Testis (tissue), 2 donors: ENCODE measurements at regions not wholly inside any gene's neighbourhood (a gene's known extent, or its start where the extent isn't known, plus 50 kb on each side); places are given as distances from the start of the nearest gene placed in this dataset.

Source experiments
- DNase-seq: peaks from one replicate; pipeline ENCODE4 v3.0.0-alpha.2; 2019
- H3K27ac ChIP-seq, 2 donors: fragments of 200-600 bp; sonication (generic); one replicate each; pipeline ENCODE4 v1.5.1; 2019
- H3K27me3 ChIP-seq: fragments of 200-600 bp; sonication (generic); one replicate; pipeline ENCODE4 v1.5.1; 2019
- H3K36me3 ChIP-seq: fragments of 200-600 bp; sonication (generic); one replicate; pipeline ENCODE4 v1.5.1; 2017; ENCODE audit warnings: low read depth; ENCODE audit errors: missing control alignments
- H3K4me1 ChIP-seq: fragments of 200-600 bp; sonication (generic); one replicate; pipeline ENCODE4 v1.5.1; 2019
- H3K4me3 ChIP-seq, 2 donors: fragments of 200-600 bp; sonication (generic); one replicate each; pipeline ENCODE4 v1.5.1; 2017 to 2019
- H3K9me3 ChIP-seq: fragments of 200-600 bp; sonication (generic); one replicate; pipeline ENCODE4 v1.5.1; 2017
- POLR2A ChIP-seq: fragments of 450-650 bp; IDR thresholded peaks from one replicate; pipeline ENCODE4 v1.6.1; 2017; ENCODE audit warnings: antibody characterized with exemption, mild to moderate bottlenecking, moderate library complexity
- WGBS, 2 donors: methylation state at CpG; one replicate each; pipeline ENCODE4 v1.1.5; 2018; 5-methylcytosine and 5-hydroxymethylcytosine counted together
- intact Hi-C: fragments of 100-400 bp; cut with DNase I; formaldehyde crosslinking; loops from one replicate; pipeline ENCODE4 v1.15.1; 2023; ENCODE audit warnings: low total_unique reads
- TF ChIP-seq, protein P1 (sequence below), 3 experiments: fragments of 450-650 bp in 2 of 3; fragments of 200-600 bp in 1 of 3; sonication (generic) in 1 of 3; IDR thresholded peaks; one replicate each; pipeline ENCODE4 v1.5.1; 2016 to 2019; ENCODE audit warnings: antibody characterized with exemption in 3 of 3, mild to moderate bottlenecking in 2 of 3, moderate library complexity in 1 of 3

DNA sequence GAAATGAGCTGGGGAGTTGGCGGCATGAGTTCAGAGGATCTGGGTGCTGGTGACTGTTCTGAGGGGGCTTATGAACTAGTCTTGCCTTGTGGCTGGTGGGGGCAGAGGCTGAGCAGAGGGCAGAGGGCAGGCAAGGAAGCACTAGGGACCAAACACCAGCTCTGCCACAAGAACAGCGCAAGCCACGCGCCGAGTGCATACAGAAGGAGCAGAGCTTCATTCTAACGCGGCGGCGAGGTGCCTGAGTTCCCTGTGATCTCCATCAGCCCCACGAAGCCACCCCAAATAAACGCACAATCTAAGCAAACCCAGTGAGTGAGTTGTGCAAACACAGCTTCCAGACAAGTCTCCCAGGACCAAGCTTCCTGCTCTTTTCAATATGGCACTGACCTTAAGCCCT lies 110.6 kb upstream of the ALDH1B1 start:
- DNase-seq = no peak
- H3K4me3 ChIP-seq = no peak overlapping the region
- 79 to 90% methylated on average over 8 to 11 of the region's 11 CpGs for WGBS, 2 donors
- H3K9me3 ChIP-seq = no peaks in the 10 kb centered on the region
- intact Hi-C loops = no loop called here
- no peaks in the 10 kb centered on the region for H3K36me3 ChIP-seq
- no peak for TF ChIP-seq POLR2A
- TF ChIP-seq, protein P1, sequence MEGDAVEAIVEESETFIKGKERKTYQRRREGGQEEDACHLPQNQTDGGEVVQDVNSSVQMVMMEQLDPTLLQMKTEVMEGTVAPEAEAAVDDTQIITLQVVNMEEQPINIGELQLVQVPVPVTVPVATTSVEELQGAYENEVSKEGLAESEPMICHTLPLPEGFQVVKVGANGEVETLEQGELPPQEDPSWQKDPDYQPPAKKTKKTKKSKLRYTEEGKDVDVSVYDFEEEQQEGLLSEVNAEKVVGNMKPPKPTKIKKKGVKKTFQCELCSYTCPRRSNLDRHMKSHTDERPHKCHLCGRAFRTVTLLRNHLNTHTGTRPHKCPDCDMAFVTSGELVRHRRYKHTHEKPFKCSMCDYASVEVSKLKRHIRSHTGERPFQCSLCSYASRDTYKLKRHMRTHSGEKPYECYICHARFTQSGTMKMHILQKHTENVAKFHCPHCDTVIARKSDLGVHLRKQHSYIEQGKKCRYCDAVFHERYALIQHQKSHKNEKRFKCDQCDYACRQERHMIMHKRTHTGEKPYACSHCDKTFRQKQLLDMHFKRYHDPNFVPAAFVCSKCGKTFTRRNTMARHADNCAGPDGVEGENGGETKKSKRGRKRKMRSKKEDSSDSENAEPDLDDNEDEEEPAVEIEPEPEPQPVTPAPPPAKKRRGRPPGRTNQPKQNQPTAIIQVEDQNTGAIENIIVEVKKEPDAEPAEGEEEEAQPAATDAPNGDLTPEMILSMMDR (IDR thresholded peaks at IDR 0.05) = no peak
- no peaks in the 10 kb centered on the region for H3K27me3 ChIP-seq
- no peak overlapping the region for H3K27ac ChIP-seq
- no peaks in the 10 kb centered on the region for H3K4me1 ChIP-seq

DNA sequence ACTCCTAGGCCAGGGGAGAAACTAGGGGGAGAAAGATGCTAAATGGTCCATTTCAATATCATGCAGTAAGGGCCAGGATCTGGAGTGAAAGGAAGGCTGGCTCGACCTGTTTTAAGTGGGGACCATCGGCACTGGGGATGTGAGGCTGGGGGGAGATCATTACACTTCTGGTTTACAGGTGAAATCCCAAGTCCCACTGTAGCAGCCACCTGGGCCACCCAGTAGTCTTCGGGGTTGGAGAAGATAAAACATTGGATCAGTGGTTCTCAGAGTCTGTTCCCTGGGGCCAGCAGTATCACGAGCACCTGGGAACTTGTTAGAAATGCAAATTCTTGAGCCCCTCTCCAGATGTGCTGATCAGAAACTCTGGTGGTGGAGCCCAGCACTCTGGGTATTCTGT lies 111.3 kb upstream of the ALDH1B1 start:
- H3K9me3 ChIP-seq = no peaks in the 10 kb centered on the region
- 78 to 84% methylated on average over 4 of the region's 4 CpGs for WGBS, 2 donors
- no peak overlapping the region for H3K27ac ChIP-seq
- H3K4me3 ChIP-seq = no peak overlapping the region
- DNase-seq = no peak
- intact Hi-C loops = no loop called here
- no peaks in the 10 kb centered on the region for H3K4me1 ChIP-seq
- TF ChIP-seq, protein P1 (IDR thresholded peaks at IDR 0.05) = no peak
- TF ChIP-seq POLR2A = no peak
- H3K36me3 ChIP-seq = no peaks in the 10 kb centered on the region
- no peaks in the 10 kb centered on the region for H3K27me3 ChIP-seq

DNA sequence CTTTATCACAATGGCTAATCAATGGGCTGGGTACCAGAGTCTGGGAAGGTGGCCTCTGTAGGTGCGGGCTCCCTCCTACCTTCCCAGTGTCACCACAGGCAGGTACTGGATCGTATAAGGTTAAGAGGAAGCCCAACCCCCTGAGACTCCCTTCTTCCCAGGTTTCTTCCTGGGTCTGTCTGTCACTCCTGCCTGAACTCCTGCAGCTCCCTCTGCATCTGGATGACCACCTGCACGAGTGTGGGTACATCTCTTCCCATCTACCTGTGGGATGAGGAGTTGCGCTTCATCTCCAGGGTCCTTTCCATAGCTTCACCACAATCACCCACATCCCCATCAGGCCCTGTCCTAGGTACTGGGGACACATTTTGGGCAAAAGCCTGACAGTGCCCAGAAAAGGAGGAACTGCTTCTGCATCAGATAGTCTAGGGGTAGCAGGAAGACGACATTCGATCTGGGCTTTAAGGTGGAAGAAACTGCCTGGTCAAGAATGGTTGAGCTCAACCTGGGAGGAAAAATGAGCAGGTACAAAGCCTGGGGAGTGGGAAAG lies 112.2 kb upstream of the ALDH1B1 start:
- TF ChIP-seq POLR2A = no peak
- TF ChIP-seq, protein P1 (IDR thresholded peaks at IDR 0.05) = no peak
- Histone ChIP-seq H3K4me3 (no peak overlapping the region), H3K27ac (no peak overlapping the region), H3K4me1 (no peaks in the 10 kb centered on the region), H3K36me3 (no peaks in the 10 kb centered on the region), H3K9me3 (no peaks in the 10 kb centered on the region), H3K27me3 (no peaks in the 10 kb centered on the region)
- DNase-seq = no peak
- WGBS, 2 donors = 71 to 74% methylated on average over 6 of the region's 6 CpGs
- intact Hi-C loops = no loop called here

DNA sequence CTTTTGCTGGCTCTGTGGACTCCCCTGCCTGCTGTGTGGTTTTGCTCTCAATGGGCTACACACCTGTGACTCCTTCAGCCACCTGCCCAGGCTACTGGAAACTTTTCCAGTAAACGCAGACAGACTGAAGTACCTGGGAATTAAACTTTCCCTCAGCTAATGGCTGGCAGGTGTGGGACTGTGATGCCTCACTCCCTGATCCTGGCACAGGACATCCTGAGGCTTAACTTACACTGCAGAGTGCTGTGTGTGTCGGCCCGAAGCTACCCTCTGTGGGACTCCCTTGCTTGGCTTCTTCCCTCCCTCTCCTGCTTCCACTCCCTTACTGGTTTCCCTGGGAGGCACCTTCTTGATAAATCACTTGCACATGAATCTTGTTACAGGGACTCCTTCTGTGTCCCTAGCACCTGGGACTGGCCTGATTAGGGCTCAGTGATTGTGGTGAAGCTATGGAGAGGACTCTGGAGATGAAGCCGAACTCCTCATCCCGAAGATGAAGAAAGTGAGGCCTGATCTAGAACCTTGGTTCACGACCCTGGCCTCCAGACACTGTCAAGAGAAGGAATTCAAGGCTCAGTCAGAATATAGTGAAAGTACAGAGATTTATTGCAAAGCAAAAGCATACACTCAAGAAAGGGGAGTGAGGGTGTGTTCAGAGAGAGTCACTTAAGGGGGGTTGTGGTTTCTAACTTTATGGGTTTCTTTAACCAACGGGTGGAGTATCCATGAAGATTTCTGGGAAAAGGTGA lies 113.4 kb upstream of the ALDH1B1 start:
- no peak overlapping the region for H3K27ac ChIP-seq
- TF ChIP-seq POLR2A = no peak
- TF ChIP-seq, protein P1 (IDR thresholded peaks at IDR 0.05) = no peak
- DNase-seq = no peak
- no peaks in the 10 kb centered on the region for H3K9me3 ChIP-seq
- H3K36me3 ChIP-seq = no peaks in the 10 kb centered on the region
- 73 to 76% methylated on average over 7 of the region's 7 CpGs for WGBS, 2 donors
- intact Hi-C loops = no loop called here
- H3K4me3 ChIP-seq = no peak overlapping the region
- no peaks in the 10 kb centered on the region for H3K4me1 ChIP-seq
- H3K27me3 ChIP-seq = no peaks in the 10 kb centered on the region

DNA sequence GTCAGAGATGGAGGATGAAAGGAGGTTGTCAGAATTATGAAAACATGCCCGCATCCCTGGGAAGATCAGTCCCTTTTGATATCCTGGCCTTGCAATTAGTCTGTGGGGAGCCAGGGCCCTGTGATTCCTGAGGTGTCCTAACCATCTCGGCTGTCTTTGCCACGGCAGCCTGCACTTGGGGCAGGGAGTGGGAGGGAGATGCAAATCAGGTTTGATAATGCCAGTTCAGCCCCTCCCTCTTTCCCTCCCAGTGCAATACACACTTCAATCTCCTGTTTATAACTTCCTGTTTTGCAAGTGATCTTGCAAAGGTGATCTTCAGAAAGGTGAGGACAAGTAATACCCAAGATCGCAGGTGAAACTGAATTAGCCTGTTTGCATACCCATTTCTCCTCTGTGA lies 114.0 kb upstream of the ALDH1B1 start:
- no peaks in the 10 kb centered on the region for H3K27me3 ChIP-seq

More for the DNA sequence above, 114.0 kb upstream of the ALDH1B1 start:
- Histone ChIP-seq H3K36me3 (no peaks in the 10 kb centered on the region), H3K27ac (no peak overlapping the region), H3K4me3 (no peak overlapping the region), H3K4me1 (no peaks in the 10 kb centered on the region), H3K9me3 (no peaks in the 10 kb centered on the region)
- DNase-seq = no peak
- WGBS, 2 donors = 72 to 75% methylated on average over 4 of the region's 4 CpGs
- intact Hi-C loops = no loop called here
- TF ChIP-seq, protein P1 (IDR thresholded peaks at IDR 0.05) = no peak
- no peak for TF ChIP-seq POLR2A
